GM21737 (cell line): ENCODE measurements at regions not wholly inside any gene's neighbourhood (a gene's known extent, or its start where the extent isn't known, plus 50 kb on each side); places are given as distances from the start of the nearest gene placed in this dataset.

Source experiments
- ATAC-seq: cut with Tn5 transposase; IDR thresholded peaks from one replicate; pipeline ENCODE4 v1.9.1; 2021; ENCODE audit warnings: mild to moderate bottlenecking, moderate library complexity; ENCODE audit not compliant: unreplicated experiment

DNA sequence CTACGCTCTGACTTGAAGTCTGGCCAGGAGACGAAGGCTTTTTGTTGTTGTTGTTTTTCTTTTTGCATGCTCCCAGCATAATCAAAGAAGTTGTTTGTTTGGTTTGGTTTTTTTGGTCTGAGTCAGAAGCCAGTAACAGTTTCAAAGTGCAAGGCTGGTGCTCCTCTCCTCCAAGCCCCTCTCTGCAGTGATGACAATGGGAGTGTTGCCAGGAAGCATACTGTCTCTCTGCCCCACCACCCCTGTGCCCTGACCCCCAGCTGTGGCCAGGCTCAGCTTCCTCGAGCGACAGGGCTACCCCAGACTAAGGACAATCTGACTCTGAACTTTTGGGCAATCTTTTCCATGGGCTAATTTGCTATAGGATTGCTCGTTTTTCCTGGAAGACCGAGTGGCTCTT lies 173.8 kb upstream of the PITX1 start:
- no peak for ATAC-seq

DNA sequence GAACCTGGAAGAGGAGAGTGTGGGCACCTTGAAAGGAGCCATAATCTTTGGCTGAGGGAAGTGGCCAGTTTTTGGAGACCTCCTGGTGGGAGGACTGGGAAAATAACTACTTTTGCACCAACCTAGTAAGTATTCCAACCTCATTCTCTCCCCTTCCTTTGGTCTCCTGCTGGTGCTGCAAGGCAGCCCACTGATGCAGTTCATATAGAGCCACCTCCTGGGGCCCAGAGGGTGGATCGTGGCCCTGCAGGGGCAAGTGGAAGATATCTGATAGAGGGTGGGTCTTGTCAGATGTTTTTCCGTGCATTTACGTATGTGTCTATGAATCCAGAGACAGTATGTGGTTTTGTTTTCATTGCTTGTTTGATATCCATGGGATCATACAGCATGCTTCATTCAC lies 172.8 kb upstream of the PITX1 start:
- no peak for ATAC-seq

DNA sequence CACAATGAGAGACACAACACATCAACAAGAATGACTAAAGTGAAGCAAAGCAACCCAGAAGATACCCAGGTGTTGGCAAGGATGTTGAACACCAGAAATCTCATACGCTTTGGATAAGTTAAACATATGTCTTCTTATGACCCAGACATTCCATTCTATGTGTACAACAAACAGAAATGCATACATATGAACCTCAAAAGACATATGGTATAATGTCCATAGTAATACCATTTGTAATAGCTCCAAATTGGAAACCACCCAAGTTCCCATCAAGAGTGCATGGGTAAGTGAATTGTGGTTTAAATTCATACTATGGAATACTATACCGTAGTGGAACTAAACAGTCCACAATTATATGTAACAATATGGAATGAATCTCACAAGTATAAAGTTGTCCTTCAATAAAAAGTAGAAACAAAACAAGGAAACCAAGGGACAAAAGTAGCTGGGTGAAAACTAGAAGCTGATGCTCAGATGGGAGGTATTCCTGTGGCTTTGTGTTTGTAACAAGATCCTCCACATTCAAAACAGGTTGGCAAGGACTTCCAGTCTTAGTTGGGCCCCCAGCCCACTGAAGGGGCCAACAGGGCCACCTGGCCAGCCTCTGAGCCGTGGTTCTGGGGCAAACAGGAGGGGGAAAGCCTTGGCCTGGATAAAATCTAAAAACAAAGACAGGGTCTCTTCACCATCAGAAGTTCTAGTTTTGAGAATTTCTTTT lies 171.8 kb upstream of the PITX1 start:
- ATAC-seq = no peak

DNA sequence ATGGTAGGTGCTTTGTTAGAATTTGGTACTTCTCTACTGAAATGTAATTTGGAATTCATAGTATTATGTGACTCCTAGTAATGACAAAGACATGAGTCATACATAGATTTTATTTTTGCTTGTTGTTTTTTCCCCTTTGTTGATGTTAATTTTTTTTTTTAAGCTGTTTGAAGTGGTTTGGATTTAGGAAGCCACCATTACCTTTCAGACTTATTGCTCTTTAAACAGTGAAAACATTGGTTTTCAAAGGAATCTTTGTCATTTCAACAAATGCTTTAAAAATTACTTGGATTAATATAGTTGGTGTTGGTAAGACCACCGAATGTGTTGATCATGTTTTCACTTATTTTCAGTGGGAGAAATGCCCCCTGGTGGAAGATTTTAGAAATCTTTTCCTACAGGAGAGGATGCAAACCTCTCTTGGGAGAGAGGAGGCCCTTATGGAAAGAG lies 170.1 kb upstream of the PITX1 start:
- ATAC-seq = no peak

DNA sequence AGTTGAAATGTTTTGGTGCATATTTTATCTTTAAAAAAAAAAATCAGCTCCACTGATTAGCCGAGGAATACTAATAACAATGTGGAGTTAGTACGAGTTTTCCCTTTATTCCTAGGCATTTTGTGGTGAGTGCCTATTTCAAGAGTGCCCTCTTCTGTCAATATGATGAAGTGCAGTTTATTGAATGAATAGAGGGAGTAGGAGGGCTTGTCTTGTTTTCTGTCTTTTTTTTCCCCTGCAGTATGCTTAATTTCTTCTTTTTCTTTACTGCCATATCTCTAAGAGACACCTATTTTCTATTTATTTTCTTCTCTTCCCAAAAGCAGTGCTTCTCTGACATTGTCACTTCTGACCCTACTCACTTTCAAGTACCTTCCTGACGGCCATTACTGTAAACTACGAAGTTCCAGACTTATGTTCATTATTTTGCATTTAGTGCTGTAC lies 169.6 kb upstream of the PITX1 start:
- no peak for ATAC-seq

DNA sequence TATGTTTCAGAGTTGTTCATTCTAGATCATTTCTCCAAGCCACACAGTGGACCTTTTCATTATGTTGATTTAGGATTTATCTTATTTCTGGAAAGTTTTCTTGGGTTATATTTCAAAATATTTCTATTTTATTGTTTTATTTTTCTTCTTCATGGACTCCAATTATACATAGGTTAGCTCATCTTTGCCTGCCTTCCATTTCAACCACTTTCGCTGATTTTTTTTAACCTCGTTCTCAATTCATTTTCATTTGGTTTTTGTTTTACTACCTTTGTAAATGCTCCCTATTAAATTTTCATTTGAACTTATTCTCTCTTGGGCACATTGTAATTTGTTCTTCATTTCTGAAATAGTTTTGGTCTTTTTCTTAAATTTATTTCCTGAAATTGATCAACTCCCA lies 169.0 kb upstream of the PITX1 start:
- no peak for ATAC-seq

DNA sequence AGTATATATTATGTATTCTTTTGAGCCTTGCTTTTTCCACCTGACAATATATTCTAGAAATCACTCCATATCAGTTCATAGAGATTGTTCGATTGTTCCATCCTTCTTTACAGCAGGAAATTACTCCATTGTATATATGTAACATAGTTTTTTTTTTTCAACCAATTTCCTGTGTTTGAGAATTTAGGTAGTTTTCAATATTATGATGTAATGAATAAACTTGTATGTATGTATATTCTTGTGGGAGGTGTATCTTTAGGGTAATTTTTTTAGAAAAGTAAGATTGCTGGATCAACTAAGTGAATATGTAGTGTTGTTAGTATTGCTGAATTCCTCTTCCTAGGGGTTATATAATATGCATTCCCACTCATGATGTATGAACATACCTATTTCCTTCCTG lies 165.9 kb upstream of the PITX1 start:
- no peak for ATAC-seq

DNA sequence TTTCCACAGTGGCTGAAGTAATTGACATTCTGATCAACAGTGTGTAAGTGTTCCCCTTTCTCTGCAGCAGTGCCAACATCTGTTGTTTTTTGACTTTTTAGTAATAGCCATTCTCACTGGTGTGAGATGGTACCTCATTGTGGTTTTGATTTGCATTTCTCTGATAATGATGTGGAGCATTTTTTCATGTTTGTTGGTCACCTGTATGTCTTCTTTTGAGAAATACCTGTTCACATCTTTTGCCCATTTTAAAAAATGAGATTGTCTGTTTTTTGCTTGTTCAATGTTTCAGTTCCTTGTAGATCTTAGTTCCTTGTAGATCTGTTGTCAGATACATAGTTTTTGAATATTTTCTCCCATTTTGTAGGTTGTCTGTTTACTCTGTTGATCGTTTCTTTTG lies 162.5 kb upstream of the PITX1 start:
- no peak for ATAC-seq

DNA sequence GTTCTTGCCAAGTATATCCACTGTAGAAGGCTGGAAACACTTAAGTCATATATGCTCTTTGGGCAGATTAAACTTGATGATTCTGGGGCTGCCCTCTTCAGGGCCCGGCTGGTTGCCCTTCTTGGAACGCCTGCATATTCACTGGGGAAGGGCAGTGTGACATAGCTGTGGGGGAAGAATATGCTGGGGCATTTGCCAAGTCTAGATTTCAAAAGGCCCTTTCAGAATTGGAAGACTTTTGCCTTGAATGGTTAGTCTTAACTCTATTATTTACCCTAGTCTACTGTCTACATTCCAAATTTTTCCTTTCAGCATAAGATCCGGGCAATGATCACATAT lies 161.2 kb upstream of the PITX1 start:
- no peak for ATAC-seq

DNA sequence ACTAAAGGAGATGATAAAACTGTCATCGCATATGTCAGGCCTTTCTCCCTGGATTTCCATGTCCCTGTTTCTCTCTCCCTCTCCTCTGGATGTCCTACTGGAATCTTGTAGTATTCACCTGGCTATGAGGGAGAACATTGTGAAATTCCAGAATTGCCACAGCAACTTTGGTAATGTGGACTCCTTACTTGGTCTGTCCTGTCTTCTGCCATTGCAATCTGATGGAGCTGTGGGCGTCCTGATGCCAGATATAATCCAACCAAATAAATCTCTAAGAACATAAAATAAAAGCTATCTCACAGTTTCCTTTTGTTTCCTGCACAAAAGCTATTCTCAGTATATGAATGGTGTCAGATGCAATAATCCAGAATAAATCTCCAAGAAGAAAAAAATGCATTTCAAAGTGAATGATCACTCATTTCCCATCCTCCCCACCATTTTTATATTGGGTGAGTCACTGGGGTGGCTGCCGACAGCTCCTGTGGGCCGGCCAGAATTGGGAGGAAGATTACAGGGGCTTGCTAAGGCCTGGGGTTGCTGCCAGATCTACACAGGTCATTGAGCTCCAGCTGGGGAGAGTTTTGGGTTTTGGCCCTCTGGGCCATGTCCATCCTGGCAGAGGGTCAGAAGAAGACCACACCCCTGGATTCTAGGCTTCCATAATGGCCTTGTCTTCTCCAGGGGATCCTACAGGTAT lies 160.7 kb upstream of the PITX1 start:
- ATAC-seq = no peak

DNA sequence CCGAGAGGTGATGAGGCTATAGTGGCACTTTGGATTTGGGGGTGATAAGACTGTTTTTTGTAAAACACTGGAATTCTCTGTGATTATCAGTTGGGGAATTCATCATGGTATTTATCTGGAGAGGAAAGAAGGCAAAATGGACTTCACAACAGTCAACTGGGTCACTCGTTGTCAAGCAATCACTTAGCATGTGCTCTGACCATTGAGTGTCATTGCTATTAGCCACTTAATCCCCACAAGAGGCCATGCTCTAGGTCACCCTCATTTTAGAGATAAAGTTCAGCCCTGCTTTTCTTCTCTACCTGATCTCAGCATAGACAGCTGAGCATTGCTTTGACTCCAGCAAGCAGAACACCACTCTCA lies 160.1 kb upstream of the PITX1 start:
- ATAC-seq = no peak

DNA sequence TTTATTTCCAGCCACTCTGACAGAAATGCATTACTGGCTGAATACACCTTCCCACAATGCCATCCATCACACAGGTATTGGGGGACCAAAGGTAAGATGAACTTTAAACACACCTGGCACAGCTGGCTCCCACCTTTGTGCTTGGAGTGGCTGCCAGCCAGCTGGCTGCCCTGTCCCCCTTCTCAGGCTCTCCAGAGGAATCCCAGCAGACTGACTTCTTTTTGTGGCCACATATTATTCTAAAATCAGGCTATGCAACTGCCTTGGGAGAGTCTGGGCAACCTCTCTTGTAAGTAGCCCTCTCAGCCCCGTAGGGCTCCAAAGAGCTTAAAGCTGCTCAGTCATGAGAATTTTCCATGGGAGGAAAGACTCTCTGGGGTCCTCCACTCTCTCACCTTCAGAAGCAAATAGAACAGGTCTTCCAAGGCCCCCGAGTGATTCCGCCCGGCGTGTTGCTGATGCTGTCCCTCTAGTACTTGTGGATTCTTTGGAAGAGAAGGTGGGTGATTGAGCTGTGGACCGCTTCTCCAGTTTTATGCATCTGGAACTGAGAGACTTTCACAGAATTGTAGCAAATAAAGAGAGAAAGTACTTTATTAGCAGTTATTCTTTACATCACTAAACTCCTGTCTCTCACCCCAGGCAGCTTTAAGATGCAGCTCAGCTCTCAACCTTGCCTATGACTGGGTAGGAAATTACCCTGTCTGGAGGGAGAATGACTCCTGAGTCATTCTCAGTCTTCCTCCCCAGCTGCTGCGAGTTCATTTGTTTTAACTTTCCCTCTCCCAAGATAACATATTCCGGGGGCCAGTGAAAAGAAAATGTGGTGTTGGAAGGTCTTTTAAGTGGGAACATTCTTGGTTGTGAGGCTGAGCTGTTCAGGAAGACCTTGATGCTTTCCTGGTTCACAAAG lies 159.4 kb upstream of the PITX1 start:
- ATAC-seq = no peak

DNA sequence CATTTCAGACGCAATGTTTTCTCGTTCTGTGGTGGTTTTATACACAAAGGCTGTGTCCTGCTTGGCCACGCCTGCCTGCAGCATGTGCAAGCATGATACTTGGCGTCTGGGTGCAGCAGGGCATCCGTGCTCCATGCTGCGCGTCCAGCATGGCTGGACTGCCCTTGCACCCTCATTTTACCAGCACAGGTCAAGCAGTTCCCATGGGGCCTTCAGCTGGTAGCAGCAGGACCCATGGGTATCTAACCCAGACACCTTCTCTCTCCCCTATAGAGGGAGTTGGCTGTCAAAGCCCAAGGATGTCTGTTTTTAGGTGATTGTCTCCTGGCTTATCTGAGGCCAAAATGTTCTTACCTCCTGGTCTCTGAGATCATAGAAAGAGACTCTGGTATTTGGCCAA lies 158.3 kb upstream of the PITX1 start:
- ATAC-seq = no peak

DNA sequence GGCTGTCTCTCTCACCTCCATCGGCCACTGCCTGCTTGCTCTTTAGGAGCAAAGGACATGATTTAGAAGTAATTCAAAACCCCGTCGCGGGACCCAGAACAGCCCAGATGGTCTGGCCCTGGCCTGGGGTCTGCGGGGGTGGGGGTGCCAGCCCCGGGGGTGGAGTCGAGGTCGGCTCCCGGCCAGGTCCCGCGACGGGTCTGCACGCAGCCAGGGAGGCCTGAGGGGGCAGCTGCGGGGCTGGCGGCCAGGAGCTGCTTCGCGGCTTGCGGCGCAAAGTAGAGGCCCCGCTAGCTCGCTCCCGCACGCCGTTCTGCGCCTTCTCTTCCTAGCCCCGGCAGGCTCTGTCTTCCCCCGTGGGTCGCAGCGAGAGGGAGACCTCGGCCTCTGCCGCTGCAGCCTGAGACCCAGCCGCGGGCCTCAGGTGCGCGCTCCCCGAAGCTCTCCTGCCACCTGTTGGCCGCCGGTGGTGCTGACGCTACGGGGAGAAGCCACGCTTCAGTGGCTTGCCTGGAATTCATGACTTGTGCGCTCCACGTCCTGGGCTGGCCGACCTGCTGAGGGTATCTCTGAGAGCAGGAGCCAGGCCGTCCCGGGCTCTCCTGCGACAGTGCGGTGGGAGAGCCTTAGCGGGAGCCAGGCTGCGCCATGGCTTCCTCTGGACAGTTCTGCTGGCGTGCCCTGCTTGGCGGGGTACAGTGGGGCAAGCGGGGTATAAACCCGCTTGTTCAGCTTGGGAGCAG lies 157.2 kb upstream of the PITX1 start:
- ATAC-seq = peak; percentile 85

DNA sequence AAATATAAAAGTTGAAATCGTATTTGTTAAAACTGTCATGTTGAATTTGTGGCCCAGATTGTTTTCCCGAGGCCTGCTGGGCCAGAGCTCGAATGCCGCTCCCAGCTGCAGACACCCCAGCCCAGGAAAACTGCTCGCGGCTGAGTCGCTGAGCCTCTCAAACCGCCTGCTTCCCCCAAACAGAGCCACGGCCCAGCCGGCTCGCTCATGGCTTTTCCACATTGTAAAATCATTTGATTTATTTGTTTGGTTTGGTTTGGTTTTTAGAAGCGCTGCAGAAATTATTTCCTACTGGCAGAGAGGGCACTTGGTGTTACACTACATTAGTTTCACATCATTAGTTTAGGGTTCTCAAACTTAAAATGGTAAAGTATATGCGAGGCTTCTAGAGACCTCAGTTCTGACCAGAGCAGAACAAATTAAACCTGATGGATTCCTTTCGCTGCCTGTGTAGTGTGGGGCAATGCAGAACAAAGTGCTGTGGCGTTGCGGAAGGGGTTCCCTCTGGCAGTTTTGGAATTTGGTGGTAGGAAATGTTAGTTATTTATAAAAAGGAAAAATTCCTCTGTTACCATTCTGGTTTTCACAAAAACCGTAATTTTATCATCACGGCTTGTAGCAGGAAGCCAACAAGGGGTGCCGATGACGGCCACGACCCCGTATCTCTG lies 156.5 kb upstream of the PITX1 start:
- no peak for ATAC-seq

DNA sequence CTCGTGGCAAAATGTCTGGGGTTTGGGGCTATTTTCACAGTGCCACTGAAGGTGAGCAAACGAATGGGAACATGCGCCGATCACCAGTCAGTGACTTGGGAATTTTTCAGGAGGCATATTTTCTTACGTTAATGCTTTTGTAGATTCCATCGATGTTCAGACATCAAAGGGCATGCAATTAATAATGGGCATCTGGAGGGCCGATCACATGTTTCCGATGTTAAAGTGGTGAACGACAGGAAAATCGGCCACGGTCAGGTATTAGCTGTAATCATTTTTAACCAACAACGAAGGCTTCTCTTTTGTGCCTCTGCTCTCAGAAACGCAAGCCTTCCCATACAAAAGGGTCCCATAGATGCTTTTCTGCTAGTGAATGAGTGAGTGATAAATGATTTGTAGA lies 155.0 kb upstream of the PITX1 start:
- ATAC-seq = no peak

DNA sequence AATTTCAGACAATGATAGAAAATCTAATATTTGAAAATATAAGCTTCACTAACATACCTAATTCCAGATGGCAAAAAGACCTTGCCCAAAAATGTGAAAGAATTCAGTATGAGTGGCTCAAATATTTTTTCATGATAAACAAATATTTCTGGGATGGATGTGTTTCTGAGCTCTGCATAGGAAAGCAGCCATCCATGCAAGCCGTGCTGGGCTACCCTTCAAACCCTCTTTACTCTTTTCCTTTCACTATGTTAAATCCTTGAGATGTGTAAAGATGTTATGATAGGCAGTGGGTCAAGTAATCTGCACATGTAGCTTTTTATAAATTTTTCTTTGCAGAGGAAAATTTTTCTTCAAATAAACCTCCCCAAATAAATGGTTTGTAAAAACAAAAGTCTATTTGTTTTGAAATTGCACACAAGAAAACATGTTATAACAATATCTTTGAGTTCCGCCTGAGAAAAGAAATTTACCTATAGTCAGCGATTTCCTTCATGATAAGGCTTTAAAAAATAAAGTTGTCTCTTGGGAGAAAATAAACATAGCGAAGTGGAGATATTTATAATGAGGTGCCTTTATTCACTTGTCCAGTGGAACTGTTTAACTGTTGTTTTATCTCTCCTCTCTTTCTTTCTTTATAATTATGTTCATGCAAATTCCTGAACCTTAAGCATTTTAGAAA lies 154.3 kb upstream of the PITX1 start:
- no peak for ATAC-seq

DNA sequence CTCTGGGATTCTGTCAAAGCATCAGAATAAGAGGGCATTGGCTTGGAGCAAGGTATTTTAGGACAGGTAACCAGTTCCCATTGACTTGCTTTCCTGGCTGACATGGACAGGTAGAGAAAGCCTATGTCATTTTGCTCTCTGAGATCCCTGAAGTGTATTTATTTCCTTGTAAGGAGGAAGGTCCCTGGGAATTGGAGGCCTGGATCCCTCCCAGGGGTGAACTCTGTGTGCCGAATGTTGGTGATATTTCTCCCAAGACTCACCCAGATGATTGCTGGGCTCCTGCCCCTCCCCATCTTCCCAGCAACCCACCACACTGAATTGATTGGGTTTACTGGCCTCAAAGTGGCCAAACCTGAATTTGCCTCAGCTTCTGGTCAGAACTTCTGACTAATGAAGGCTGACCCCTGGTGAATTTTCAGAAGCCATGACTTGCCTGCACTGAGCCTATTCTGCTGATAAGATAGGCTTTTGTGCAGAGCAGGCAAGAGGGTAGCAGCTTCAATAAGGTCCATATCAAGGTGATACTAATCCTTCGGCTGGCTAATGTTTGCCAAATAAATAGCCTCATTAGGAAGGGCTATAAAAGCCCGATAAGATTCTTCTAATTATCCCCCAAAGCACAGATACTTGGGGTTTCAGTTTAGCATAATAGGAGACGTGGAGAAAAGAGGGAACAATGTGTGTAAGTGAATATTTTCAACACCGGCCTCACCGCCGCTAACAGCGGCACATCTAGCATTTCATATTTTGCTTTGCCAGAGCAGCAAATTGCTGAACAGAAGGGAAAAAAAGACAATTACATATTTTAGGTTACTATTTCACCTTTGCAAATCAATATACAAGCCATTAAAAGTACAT lies 152.9 kb upstream of the PITX1 start:
- no peak for ATAC-seq

DNA sequence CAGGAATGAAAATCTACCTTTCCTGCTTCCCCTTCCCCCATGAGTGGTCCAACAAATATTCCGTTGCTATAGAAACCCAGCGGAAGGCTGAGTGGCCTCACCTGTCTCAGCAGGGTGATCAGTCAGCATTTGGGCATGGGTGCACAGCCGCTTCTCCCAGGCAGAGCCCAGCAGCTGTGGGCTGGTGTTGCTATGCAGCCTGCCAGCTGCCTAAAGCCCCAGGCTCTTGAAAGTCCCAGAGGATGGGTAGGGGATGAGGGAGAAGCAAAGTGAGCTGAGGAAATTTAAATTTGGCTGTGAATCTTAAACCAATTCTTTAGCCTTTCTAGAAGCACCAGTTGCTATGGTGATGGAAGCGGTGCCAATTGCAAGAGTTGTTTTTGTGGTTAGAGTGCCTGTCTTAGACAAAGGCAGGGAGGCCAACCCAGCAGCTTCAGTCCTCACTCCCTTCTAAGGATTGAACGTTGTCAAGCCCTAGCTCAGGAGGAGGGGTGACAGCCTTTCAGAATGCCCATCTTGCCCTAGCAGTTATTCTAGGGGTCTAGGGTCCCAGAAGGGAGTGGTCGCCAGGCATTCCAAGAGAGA lies 151.5 kb upstream of the PITX1 start:
- no peak for ATAC-seq
